ENCODE measurements at regions not wholly inside any gene's neighbourhood (a gene's known extent, or its start where the extent isn't known, plus 50 kb on each side); places are given as distances from the start of the nearest gene placed in this dataset.

- TF ChIP-seq EZH2 (IDR thresholded peaks at IDR 0.05; ENCODE audit: insufficient read depth, low read length) (no peak), CTCF (IDR thresholded peaks at IDR 0.05; ENCODE audit: insufficient read depth, low read depth, low read length) (no peak)
These were observed 68.7 kb upstream of the TAB2 start for GRCh38 chr6:149248693-149249369.

Data from astrocyte (in vitro differentiated cells and primary cell).